ENCODE measurements at regions not wholly inside any gene's neighbourhood (a gene's known extent, or its start where the extent isn't known, plus 50 kb on each side); places are given as distances from the start of the nearest gene placed in this dataset.

GRCh38 chr1:185397183-185397582 lies 80.1 kb upstream of the IVNS1ABP start:
- intact Hi-C loops (cut with micrococcal nuclease; ENCODE audit: unreplicated experiment): no loop called here

More at GRCh38 chr1:185397183-185397582, 80.1 kb upstream of the IVNS1ABP start:
- no peak overlapping the region for H2AFZ ChIP-seq (ENCODE audit: low read length)
- H4K20me1 ChIP-seq (ENCODE audit: insufficient read depth, low read length): no peaks in the 10 kb centered on the region
- peaks cover 20% of the 10 kb centered on the region; the same call in 1 of the 2 replicates for H3K4me1 ChIP-seq (ENCODE audit: insufficient read depth, low read length)
- no peaks in the 10 kb centered on the region for H3K36me3 ChIP-seq (replicated peaks in 1 of 2; ENCODE audit: control insufficient read depth in 1 of 2, insufficient read depth in 2 of 2, low read length in 2 of 2)
- no peaks in the 10 kb centered on the region for H3K79me2 ChIP-seq (ENCODE audit: insufficient read depth, low read length)
- TF ChIP-seq ZBTB40 (IDR thresholded peaks at IDR 0.05) (0 out of 2 replicates have a peak, but pooled peaks have one; percentile 12), ZBTB40 (CRISPR knock-in tag; IDR thresholded peaks at IDR 0.05) (peak; percentile 39; the same call in 1 of the 2 replicates), ATF2 (CRISPR knock-in tag; IDR thresholded peaks at IDR 0.05) (no peak)
- no peak overlapping the region for H3K4me3 ChIP-seq (replicated peaks in 1 of 3; ENCODE audit: insufficient read depth in 1 of 3, low read depth in 2 of 3, low read length in 3 of 3)
- WGBS (ENCODE audit: low lambda C conversion rate): 29% methylated on average over 4 of the region's 4 CpGs
- H3K4me2 ChIP-seq (ENCODE audit: low read depth, low read length): no peak overlapping the region
- peaks cover 0 to 1% of the 10 kb centered on the region in 2 experiments; a peak in 1 of 5 replicates for H3K27me3 ChIP-seq (ENCODE audit: control insufficient read depth in 1 of 2, insufficient read depth in 2 of 2, low read length in 2 of 2)
- FAIRE-seq: no peak
- H3K9ac ChIP-seq (ENCODE audit: insufficient read depth, low read depth, low read length): no peak overlapping the region
- in situ Hi-C loops (cut with HindIII; ENCODE audit: extremely low pct_ligation_motif_present, low pct_unique_long_range_greater_than_20kb): no loop called here
- no peak for DNase-seq (ENCODE audit: low spot score)
- POLR2A ChIA-PET: no interaction called here
- no peak for ATAC-seq
- CTCF ChIA-PET (ENCODE audit: low intra/inter-chr PET ratio, low total read pairs): no interaction called here
- no peak overlapping the region for H3K27ac ChIP-seq (ENCODE audit: extremely low read length, insufficient read depth, low read length)
- H3K9me3 ChIP-seq (ENCODE audit: low read length): no peaks in the 10 kb centered on the region
- BruUV-seq (replicated peaks): no TSS peak
